Left ventricle myocardium superior (tissue), 1 donor: ENCODE measurements at regions not wholly inside any gene's neighbourhood (a gene's known extent, or its start where the extent isn't known, plus 50 kb on each side); places are given as distances from the start of the nearest gene placed in this dataset.
"Not testable (repeated sequence)": the region's sequence is repeated elsewhere in the genome, so short reads cannot be mapped to it uniquely, and the experiment has no call there.

Experiments
- ATAC-seq: fragments of 200-7000 bp; cut with Tn5 transposase; one replicate; pipeline ENCODE4 v1.9.1; 2020; ENCODE audit warnings: mild to moderate bottlenecking, moderate library complexity
- DNase-seq: peaks from one replicate; pipeline ENCODE4 v3.0.0-alpha.2; 2020
- intact Hi-C: fragments of 100-400 bp; cut with micrococcal nuclease; formaldehyde crosslinking; loops from one replicate; pipeline ENCODE4 v1.11.0; 2022
- donor health status: DM: no; HTN: yes; CAD: no; lungs with severe emphysema.

DNA sequence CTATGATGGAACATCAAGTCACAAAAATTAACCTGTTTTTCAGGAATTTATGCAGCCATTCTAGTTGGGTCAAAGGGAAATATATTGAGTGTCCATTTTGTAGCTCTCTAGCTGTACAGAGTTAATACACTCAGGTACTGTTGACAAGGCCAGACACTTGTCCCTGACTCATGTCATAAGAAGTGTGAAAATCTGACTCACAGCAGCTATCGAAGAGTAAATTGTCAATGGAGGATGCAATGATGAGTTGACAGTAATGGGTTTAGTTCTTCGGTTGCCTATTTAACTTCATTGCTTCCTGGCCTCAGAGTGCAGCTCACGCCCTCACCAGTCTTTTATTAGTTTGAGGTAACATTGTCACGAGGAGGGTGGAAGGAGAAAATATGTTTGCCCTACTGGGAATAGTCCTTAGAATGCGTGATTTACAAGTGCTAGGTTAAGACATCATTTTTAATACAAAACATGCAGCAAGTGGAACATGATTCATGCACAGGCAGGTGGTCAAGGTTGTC lies 255.1 kb downstream of the XPNPEP1 start:
- DNase-seq (no peak), ATAC-seq (no peak)
- intact Hi-C loops: no loop called here

DNA sequence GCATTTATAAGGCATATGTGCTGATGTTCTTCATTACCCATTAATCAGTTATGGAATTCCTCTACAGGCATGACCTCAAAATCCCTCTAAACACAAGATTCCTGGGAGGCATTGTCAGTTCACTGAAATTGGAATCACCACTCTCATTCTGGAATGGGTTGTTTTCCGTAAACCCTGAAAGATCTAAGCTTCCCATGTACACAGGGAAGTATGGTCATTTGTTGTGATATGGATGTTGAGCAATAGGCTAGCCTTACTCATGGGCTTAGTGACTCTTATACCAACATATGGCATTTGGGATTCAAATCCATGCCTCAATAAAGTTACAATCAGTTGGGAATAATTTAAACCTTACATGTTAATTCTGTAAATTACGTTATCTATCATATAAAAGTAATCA lies 258.0 kb downstream of the XPNPEP1 start:
- ATAC-seq (no peak), DNase-seq (no peak)
- intact Hi-C loops: no loop called here

DNA sequence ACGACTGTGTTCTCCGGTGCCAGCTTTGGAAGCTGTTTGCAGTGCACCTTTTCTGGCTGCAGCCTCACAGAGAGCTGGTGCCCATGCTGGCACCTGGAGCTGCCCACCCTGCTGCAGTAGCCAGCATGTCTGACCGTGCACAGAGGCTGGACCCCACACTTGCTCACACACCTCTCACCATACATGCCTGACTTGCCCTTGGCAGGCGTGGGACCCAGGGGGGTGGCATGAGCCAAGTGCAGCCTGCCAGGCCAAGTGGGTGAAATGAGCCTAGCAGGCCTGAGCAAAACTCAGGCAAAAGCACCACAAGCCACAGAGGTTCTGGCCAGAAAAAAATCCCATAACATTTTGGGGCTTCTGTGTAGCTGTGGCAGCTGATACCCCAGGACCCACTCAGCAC lies 258.8 kb downstream of the XPNPEP1 start:
- no peak for ATAC-seq
- DNase-seq: no peak
- intact Hi-C loops: no loop called here

DNA sequence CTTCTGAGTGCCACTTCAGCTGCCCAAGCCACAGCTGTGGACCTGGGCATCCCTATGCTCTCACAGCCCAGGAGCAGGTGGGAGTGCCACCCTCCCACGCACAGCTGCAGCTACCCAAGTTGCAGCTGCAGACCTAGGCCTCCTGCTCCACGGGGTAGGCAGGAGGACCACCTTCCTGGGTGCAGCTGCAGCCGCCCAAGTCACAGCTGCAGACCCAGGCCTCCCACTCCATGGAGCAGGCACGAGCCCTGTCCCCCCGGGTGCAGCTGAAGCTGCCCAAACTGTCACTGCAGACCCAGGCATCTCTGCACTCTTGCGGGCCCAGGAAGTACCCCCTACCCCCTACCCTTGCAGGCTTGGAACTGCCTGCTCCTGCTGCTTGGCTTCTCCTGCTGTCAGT lies 260.2 kb downstream of the XPNPEP1 start:
- ATAC-seq: no peak
- intact Hi-C loops: no loop called here
- no peak for DNase-seq

DNA sequence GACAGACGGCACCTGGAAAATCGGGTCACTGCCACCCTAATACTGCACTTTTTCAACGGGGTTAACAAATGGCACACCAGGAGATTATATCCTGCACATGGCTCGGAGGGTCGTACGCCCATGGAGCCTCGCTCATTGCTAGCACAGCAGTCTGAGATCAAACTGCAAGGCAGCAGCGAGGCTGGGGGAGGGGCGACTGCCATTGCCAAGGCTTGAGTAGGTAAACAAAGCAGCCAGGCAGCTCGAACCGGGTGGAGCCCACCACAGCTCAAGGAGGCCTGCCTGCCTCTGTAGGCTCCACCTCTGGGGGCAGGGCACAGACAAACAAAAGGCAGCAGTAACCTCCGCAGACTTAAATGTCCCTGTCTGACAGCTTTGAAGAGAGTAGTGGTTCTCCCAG lies 270.7 kb downstream of the XPNPEP1 start:
- DNase-seq, intact Hi-C loops, ATAC-seq: not testable (repeated sequence)

DNA sequence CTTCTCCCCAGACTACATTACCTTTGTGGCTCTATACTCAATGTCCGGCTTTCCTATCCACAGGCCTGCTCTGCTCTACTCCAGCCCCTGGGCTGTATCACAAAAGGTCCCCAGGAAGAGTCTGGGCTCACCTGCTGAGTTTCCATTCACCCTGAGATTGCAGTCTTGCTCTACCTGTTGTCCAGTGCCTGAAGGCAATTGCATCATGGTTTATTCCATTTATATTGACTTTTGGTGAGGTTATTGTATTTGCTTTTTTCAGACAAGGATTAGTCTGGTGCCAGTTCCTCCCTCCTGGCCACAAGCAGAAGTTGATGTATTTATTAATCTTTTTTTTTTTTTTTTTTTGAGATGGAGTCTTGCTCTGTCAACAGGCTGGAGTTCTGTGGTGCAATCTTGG lies 273.1 kb downstream of the XPNPEP1 start:
- ATAC-seq (no peak), DNase-seq (no peak)
- intact Hi-C loops: no loop called here

DNA sequence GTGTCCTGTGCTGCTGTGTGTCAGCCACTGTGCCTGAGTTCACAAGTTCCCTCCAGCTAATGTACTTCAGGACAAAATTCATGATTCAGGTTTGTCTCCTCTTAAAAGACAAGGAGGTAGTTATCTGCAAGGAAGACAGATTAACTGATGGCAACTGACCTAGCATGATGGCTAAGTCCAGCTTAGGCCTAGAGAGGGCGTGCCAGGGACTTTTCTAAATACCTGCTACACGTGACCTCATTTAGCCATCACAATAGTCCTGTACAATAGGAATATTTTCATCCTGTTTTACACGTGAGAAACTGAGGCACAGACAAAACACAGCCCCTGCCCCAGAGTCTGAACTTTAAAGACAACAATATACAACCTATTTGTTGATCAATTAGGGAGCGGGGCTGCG lies 275.7 kb downstream of the XPNPEP1 start:
- DNase-seq (no peak), ATAC-seq (no peak)
- intact Hi-C loops: no loop called here

DNA sequence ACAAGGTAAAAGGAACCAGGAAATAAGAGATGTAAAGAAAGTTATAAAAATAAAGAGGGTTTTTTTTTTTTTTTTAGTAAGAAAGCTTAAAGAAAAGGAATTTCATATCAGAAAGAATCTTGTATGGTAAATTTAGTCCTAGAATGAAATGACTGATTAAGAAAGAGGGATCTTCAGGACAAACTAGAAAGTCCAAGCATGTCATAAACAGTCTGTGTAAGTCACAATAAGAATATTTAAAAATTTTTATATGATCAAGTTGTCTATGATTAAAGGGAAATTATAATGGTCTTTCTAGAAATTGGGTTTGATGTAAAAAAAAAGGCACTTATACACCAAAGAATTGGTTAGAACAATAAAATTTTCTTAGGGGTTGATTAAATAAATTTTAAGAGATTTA lies 289.5 kb downstream of the XPNPEP1 start:
- intact Hi-C loops: no loop called here

DNA sequence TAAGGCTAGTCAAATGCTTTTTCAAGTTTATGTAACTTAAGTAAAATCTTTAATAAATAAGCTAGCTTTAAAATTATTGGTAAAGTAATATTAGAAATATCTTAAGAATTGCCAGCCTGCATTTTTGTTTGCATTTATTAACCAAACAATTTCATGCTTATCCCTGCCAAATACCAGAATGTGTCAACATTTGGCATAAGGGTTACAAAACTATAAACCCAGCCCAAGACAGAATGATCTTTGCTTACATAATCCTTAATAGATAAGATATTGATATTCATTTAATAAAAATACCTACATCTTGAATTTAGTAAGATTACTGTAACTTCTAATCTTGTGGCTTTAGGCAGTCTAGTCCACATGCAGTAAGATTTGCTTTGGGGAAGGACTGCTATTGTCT lies 290.3 kb downstream of the XPNPEP1 start:
- intact Hi-C loops, ATAC-seq: not testable (repeated sequence)

More for the DNA sequence above, 289.5 kb downstream of the XPNPEP1 start:
- DNase-seq: no peak
- ATAC-seq: no peak

DNA sequence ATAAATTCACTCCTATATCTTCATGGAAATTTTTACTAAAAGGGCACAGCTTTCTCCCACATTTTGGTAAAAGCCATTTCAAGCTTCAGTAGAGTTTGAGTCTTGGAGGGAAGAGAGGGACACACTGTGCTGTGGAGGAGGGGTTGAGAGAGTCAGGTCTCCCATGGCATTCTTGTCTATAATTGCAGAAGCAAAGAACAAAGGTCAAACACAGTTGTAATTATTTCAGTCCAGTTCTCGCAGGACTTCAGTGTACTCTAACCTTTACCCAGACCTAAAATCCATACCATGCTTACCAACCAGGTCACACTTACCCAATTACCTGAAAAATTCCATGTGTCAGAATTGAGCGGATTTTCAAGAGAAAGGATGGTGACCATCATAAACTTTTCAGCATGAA lies 298.4 kb downstream of the XPNPEP1 start:
- intact Hi-C loops: no loop called here
- ATAC-seq: no peak
- DNase-seq: no peak

More for the DNA sequence above, 290.3 kb downstream of the XPNPEP1 start:
- DNase-seq: not testable (repeated sequence)

DNA sequence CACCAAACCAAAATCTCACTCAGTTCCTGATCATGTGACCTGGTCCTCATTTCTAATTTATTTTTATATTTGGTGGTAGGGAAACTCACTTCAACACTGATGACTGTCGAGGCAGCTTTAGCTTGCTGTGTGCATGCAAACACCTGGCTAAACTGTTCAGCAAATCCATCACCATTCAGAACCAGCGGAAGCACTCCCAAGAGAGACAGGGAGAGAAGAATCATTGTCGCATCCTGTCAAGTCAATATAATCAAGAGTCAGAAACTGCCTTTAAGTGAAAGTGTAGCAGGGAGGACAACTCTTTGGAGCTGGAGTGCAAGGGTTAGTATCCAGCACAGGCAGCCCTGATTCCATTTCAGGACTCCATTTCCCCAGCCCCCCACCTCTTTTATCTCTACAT lies 300.7 kb downstream of the XPNPEP1 start:
- DNase-seq: no peak
- no peak for ATAC-seq
- intact Hi-C loops: no loop called here

DNA sequence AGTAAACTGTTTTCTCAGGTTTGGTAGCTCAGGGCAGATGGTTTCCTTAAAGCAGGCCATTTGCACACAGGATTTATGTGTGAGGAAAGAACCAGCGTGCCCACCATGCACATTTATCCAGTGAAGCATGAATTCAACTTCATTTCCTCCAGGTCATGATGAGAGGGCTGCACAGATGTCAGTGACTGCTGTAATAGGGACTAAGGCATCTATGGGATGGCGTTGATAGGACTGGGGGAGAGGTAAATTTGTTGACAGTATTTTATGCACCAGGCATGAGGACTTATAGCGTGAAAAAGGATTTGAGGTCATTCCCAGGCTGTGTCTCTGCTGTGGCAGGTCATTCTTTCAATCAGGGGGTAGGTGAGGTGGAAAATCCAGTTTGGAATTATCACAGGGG lies 302.9 kb downstream of the XPNPEP1 start:
- no peak for ATAC-seq
- DNase-seq: no peak
- intact Hi-C loops: no loop called here

DNA sequence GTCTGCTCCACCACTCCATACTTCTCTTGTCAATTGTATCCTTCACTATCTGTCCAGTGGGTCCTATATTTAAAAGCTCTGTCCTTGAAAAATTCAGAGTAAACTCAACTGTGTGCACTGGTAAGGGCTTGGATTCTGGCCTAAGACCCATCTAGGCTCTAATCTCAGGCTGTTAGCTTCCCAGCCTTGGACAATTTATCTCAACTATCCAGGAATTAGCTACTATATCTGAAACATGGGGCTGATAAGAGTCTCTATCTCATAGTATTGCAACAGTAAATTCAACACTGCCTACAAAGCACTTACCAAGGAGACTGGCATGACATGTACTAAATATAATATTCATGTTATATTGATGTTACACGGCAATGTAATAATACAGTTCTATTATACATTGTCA lies 303.4 kb downstream of the XPNPEP1 start:
- intact Hi-C loops: no loop called here
- no peak for DNase-seq
- ATAC-seq: no peak

DNA sequence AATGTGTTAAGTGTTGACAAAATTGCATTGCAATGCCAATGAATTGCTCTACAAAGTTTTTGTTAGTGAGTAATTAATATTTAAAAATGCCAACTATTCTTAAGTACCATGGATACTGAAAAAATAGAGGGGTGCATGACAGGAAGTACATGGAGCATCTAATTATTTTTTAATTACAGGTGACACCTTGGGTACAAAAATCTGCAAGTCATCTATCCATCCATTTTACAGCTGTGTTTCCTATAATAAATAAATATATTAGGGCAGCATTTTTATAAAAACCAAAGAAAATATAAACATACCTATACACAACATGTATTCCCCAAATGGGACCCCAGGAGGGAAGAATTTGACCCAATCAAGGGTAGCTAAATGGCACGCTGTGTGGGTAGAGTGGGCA lies 304.6 kb downstream of the XPNPEP1 start:
- intact Hi-C loops: no loop called here
- ATAC-seq: no peak
- no peak for DNase-seq

DNA sequence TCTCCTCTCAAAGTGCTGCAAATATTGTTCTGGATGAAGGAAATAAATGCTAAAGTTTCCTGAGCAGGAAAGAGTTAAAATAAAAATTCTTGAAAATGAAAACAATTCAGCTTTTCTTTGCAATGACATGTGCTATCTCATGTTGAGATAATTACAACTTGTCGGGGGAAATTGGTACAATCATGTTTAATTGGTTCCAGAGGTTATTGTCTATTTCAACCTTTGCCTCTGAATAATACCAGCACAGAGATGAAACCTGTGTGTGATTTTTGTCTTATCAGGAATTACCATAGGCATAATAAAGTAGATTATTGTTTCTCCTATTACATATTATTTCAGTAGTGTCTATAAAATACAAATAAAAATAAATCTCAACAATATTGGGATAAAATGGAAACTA lies 305.0 kb downstream of the XPNPEP1 start:
- intact Hi-C loops: no loop called here
- DNase-seq: no peak
- ATAC-seq: no peak

DNA sequence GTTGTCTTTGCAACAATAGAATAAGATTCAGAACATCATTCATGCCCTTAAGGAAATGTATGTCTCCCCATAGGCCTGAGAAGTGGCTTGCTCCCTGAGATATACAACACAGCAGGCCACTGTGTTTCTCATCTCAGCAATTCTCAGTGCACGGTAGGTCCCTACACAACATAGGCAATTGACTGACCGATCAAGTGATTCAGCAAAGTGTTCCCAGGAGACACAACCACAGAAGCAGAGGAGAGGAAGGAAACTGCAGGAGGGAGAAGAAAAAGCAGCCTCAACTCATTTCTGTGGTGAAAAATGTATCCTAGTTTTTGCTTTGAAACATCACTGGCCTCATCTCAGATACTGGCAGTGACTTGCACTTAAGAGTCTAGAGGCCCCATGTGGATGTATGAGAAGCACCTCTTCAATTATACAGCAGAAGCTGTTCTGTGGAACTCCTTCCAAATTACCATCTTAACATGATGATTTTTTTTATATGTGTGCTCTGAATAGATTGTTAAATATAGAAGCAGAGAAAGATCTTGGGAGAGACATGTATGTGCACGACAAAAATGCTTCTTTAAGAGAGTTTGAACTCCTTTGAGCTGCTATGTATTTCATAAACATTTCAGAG lies 306.8 kb downstream of the XPNPEP1 start:
- DNase-seq (no peak), ATAC-seq (no peak)
- intact Hi-C loops: no loop called here

DNA sequence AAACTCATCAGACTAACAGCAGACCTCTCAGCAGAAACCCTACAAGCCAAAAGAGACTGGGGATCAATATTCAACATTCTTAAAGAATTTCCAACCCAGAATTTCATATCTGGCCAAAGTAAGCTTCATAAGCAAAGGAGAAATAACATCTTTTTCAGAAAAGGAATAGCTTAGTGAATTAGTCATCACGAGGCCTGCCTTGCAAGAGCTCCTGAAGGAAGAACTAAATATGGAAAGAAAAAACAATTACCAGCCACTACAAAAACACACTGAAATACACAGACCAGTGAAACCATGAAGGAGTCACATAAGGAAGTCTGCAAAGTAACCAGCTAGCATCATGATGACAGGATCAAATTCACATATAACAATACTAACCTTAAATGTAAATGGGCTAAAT lies 328.0 kb downstream of the XPNPEP1 start:
- ATAC-seq, intact Hi-C loops, DNase-seq: not testable (repeated sequence)

DNA sequence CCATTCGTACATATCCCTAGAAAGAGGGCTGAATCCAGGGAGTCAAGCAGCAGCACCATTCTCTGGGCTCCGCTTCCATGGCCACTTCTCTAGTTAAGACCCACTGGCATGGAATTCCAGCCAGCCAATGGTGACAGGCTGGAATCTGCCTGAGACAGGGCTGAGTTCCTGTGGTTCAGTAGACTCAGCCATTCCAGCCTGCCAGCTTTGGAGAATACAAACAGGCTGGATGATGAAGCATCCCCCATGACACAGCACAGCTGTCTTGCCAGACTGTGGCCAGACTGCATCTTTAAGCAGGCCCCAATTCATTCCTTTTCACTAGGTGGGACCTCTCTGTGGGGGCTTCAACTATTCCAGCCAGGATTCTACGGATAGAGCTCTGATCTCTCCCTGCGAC lies 329.6 kb downstream of the XPNPEP1 start:
- intact Hi-C loops: no loop called here

DNA sequence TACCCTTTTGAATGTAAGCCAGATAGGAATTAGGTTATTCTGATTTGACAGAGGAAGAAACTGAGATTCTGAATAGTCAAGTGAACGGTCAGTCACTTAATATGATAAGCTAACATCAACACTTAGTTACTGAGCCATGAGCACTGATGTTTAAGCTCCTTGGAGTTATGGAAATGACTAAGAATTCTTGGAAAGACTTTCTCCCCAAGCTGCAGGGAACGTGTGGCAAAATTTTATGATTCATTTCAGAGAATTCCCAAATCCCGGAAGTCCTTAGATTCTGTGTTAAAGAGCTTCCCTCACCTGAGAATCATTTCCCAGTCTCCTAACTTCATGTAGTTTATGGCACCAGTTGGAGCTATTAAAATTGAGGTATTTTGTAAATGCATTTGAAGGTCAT lies 330.9 kb downstream of the XPNPEP1 start:
- intact Hi-C loops: no loop called here
- ATAC-seq (no peak), DNase-seq (no peak)

More for the DNA sequence above, 329.6 kb downstream of the XPNPEP1 start:
- DNase-seq (no peak), ATAC-seq (no peak)

DNA sequence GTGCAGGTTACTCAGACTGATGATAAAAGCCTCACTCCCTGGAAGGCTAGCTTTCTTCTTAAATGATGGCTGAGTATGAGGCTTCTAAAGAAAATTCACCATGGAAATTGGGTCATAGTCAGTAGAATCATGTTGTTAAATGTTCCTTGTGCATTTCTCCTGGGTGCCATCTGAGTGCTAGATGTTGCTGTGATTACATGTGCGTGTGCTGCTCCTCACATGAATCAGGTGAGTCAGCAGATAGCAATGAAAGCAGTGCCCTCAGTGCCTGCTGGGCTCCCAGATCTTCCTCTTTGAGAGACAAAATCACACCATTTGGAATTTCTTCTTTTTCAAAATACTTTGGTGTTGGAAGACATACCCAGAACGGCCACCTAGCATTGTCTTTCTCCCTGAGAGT lies 331.7 kb downstream of the XPNPEP1 start:
- intact Hi-C loops: no loop called here
- no peak for DNase-seq
- ATAC-seq: no peak

DNA sequence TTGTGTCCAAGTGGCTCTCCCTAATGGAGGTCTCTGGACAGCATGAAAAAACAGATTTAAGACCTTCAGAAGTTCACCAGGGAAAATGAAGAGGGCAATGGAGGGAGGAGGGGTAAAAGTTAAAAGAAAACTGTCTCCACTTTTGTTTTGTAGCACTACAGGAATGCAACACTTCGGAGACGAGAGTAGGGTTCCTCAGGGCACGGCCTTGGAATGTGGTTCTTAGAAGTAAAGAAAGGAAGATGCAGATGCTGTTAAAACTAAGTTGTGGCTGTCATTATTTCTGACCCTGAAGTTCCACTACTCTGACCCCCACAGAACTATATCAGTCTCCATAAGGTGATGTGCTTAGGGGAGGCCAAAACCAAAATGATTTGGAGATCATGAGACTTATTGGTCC lies 335.1 kb downstream of the XPNPEP1 start:
- DNase-seq (no peak), ATAC-seq (no peak)

DNA sequence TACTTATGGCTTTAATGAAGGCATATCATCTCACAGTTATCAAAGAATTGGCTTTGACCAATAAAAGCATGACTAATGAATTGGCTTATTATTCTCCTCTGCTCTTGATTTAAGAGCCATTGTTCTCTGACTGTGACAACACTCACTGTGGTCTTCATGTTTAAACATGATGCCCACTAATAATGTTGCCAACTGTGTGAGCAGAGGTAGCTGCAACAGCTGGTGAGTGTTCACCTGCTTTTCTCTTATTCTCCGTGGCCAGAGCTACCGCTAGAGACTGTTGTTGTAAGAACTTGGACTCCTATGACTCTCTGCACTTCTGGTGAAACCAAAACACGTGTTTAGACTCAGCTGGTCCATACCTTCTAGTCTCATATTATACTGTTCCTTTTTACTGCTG lies 335.9 kb downstream of the XPNPEP1 start:
- no peak for DNase-seq
- no peak for ATAC-seq
- intact Hi-C loops: no loop called here

More for the DNA sequence above, 335.1 kb downstream of the XPNPEP1 start:
- intact Hi-C loops: no loop called here
